Epithelial cell of proximal tubule (primary cell): ENCODE measurements at regions not wholly inside any gene's neighbourhood (a gene's known extent, or its start where the extent isn't known, plus 50 kb on each side); places are given as distances from the start of the nearest gene placed in this dataset.

Source experiments
- DNase-seq: peaks from one replicate; pipeline ENCODE4 v3.0.0-alpha.2; 2011; ENCODE audit warnings: low read depth
- H3K4me3 ChIP-seq: 2 replicates; pipeline ENCODE4 v1.5.1; 2011; ENCODE audit warnings: low read depth, mild to moderate bottlenecking, low read length
- CTCF ChIP-seq: conservative IDR thresholded peaks from 2 replicates; pipeline ENCODE4 v1.5.1; 2012; ENCODE audit warnings: low read depth, mild to moderate bottlenecking, low read length

GRCh38 chr6:137727216-137727765 lies 139.8 kb upstream of the TNFAIP3 start:
- no peak for TF ChIP-seq CTCF

GRCh38 chr6:137728386-137729349 lies 138.4 kb upstream of the TNFAIP3 start:
- peak; percentile 97 for DNase-seq
- H3K4me3 ChIP-seq, result no peak overlapping the region
- no peak for TF ChIP-seq CTCF

More at GRCh38 chr6:137727216-137727765, 139.8 kb upstream of the TNFAIP3 start:
- no peak overlapping the region for H3K4me3 ChIP-seq
- DNase-seq, result no peak

GRCh38 chr6:137729866-137730629 lies 137.0 kb upstream of the TNFAIP3 start:
- H3K4me3 ChIP-seq, result no peak overlapping the region
- DNase-seq, result no peak
- no peak for TF ChIP-seq CTCF

- no peak for DNase-seq
- no peak overlapping the region for H3K4me3 ChIP-seq
- no peak for TF ChIP-seq CTCF
These were observed 135.5 kb upstream of the TNFAIP3 start for GRCh38 chr6:137731600-137731959.

- no peak for TF ChIP-seq CTCF
- DNase-seq, result no peak
- no peak overlapping the region for H3K4me3 ChIP-seq
These were observed 135.0 kb upstream of the TNFAIP3 start for GRCh38 chr6:137731960-137732616.

- no peak for DNase-seq
- no peak overlapping the region for H3K4me3 ChIP-seq
- TF ChIP-seq CTCF, result no peak
These were observed 133.7 kb upstream of the TNFAIP3 start for GRCh38 chr6:137733372-137733771.
